Mammary epithelial cell (primary cell): ENCODE measurements at regions not wholly inside any gene's neighbourhood (a gene's known extent, or its start where the extent isn't known, plus 50 kb on each side); places are given as distances from the start of the nearest gene placed in this dataset.

Source experiments
- CTCF ChIP-seq, 2 donors: IDR thresholded peaks in 1 of 2; conservative IDR thresholded peaks in 1 of 2; 2 replicates each; pipeline ENCODE4 v1.5.1; 2011 to 2012; ENCODE audit warnings: inconsistent platforms in 2 of 2, low read length in 2 of 2, mild to moderate bottlenecking in 2 of 2, control low read depth in 1 of 2, low read depth in 1 of 2; ENCODE audit not compliant: insufficient read depth in 1 of 2; ENCODE audit errors: extremely low read depth in 1 of 2
- EZH2 ChIP-seq: IDR thresholded peaks from 2 replicates; pipeline ENCODE4 v1.6.1; 2012; ENCODE audit warnings: low read length, inconsistent platforms, borderline replicate concordance

GRCh38 chr4:44861756-44862155 lies 135.4 kb upstream of the GNPDA2 start:
- TF ChIP-seq EZH2 (no peak), CTCF (conservative IDR thresholded peaks at IDR 0.05 in 1 of 2, IDR thresholded peaks at IDR 0.05 in 1 of 2; ENCODE audit: extremely low read depth in 1 of 2, insufficient read depth in 1 of 2, low read depth in 1 of 2, low read length in 2 of 2) (no peak)
